H1 (cell line): ENCODE measurements at regions not wholly inside any gene's neighbourhood (a gene's known extent, or its start where the extent isn't known, plus 50 kb on each side); places are given as distances from the start of the nearest gene placed in this dataset.

Experiments
- CTCF ChIA-PET: fragments of 300-600 bp; sonication (Branson Sonifier 250); formaldehyde crosslinking; loops from one replicate; lab custom pipeline; 2021; ENCODE audit not compliant: partially characterized antibody; lab: Charles Lee
- POLR2A ChIA-PET: fragments of 300-600 bp; sonication (Branson Sonifier 250); formaldehyde crosslinking; loops from one replicate; lab custom pipeline; 2021; ENCODE audit warnings: inconsistent platforms; ENCODE audit not compliant: partially characterized antibody; lab: Charles Lee
- DNase-seq, 2 experiments: peaks; one replicate each; pipeline versions ENCODE4 v3.0.0 to v3.0.0-alpha.2; 2010 to 2022; ENCODE audit warnings: low spot score in 2 of 2, low read depth in 1 of 2, mixed read lengths in 1 of 2
- FAIRE-seq: peaks from 2 replicates; lab custom pipeline; 2011; peaks lifted over from hg19 to GRCh38; lab: Jason Lieb, UNC
- H2AFZ ChIP-seq: 2 replicates; pipeline ENCODE4 v1.8.1; 2012; ENCODE audit warnings: low read length, inconsistent platforms
- H2AK5ac ChIP-seq: 2 replicates; pipeline ENCODE4 v1.6.1; 2013; ENCODE audit warnings: low read depth, low read length
- H2BK120ac ChIP-seq: replicated peaks from 2 replicates; pipeline ENCODE3; 2013; ENCODE audit warnings: low read depth, low read length, inconsistent platforms
- H2BK12ac ChIP-seq: 2 replicates; pipeline ENCODE4 v1.6.1; 2013; ENCODE audit warnings: low read depth, low read length
- H2BK15ac ChIP-seq: 2 replicates; pipeline ENCODE4 v1.6.1; 2013; ENCODE audit warnings: low read length
- H2BK20ac ChIP-seq: 2 replicates; pipeline ENCODE4 v1.6.1; 2013; ENCODE audit warnings: low read length
- H2BK5ac ChIP-seq: 2 replicates; pipeline ENCODE4 v1.6.1; 2013; ENCODE audit warnings: low read depth, low read length
- H3K14ac ChIP-seq: 2 replicates; pipeline ENCODE4 v1.6.1; 2013; ENCODE audit warnings: inconsistent platforms; ENCODE audit not compliant: insufficient read length
- H3K18ac ChIP-seq: 2 replicates; pipeline ENCODE4 v1.6.1; 2013; ENCODE audit warnings: low read length; ENCODE audit errors: extremely low read depth
- H3K23ac ChIP-seq: 2 replicates; pipeline ENCODE4 v1.6.1; 2013; ENCODE audit warnings: inconsistent platforms; ENCODE audit not compliant: insufficient read length
- H3K23me2 ChIP-seq: 2 replicates; pipeline ENCODE4 v1.6.1; 2013; ENCODE audit warnings: low read depth, low read length
- H3K27ac ChIP-seq: 2 replicates; pipeline ENCODE4 v1.6.1; 2011; ENCODE audit warnings: low read depth, low read length, inconsistent platforms
- H3K27me3 ChIP-seq, 4 experiments: replicated peaks in 1 of 4; 1 replicate in 1 of 4; 2 replicates in 3 of 4; pipeline versions ENCODE4 v1.6.1 to v1.8.1; 2011 to 2013; ENCODE audit warnings: low read length in 3 of 4, mild to moderate bottlenecking in 3 of 4, inconsistent platforms in 2 of 4, mixed read lengths in 2 of 4, moderate library complexity in 1 of 4; ENCODE audit not compliant: control insufficient read depth in 3 of 4, insufficient read depth in 3 of 4; ENCODE audit errors: extremely low read depth in 1 of 4
- H3K36me3 ChIP-seq, 4 experiments: 2 replicates each; pipeline versions ENCODE4 v1.6.1 to v1.8.1; 2011 to 2013; ENCODE audit warnings: mild to moderate bottlenecking in 4 of 4, low read length in 3 of 4, moderate library complexity in 2 of 4, control low read depth in 1 of 4, inconsistent platforms in 1 of 4; ENCODE audit not compliant: insufficient read depth in 4 of 4, control insufficient read depth in 2 of 4
- H3K4ac ChIP-seq: replicated peaks from 2 replicates; pipeline ENCODE3; 2013; ENCODE audit warnings: low read length, low read depth, mixed read lengths, inconsistent platforms; ENCODE audit not compliant: insufficient read length
- H3K4me1 ChIP-seq, 4 experiments: replicated peaks in 1 of 4; 1 replicate in 1 of 4; 2 replicates in 3 of 4; pipeline versions ENCODE4 v1.6.1 to v1.8.1; 2011 to 2013; ENCODE audit warnings: low read length in 3 of 4, inconsistent platforms in 2 of 4, mixed read lengths in 1 of 4; ENCODE audit not compliant: insufficient read depth in 4 of 4, control insufficient read depth in 3 of 4
- H3K4me2 ChIP-seq, 2 experiments: 2 replicates each; pipeline versions ENCODE4 v1.6.1 to v1.8.1; 2011 to 2013; ENCODE audit warnings: low read depth in 2 of 2, low read length in 2 of 2, control low read depth in 1 of 2, inconsistent platforms in 1 of 2, mild to moderate bottlenecking in 1 of 2; ENCODE audit not compliant: insufficient read depth in 1 of 2
- H3K4me3 ChIP-seq, 4 experiments: fragments of 200-600, 300-600 bp in 1 of 4; sonication (generic), shearing (Covaris generic), sonication (Bioruptor Twin) in 1 of 4; 2 replicates each; pipeline versions ENCODE4 v1.5.1 to v1.8.1; 2011 to 2016; ENCODE audit warnings: low read length in 4 of 4, low read depth in 3 of 4, control low read depth in 2 of 4, inconsistent platforms in 2 of 4, mild to moderate bottlenecking in 2 of 4, mixed read lengths in 1 of 4, moderate library complexity in 1 of 4; ENCODE audit not compliant: insufficient read depth in 2 of 4; ENCODE audit errors: extremely low read depth in 1 of 4
- H3K56ac ChIP-seq: replicated peaks from 2 replicates; pipeline ENCODE3; 2013; ENCODE audit warnings: low read depth, mild to moderate bottlenecking, mixed read lengths, low read length, inconsistent platforms; ENCODE audit not compliant: insufficient read length
- H3K79me1 ChIP-seq: 2 replicates; pipeline ENCODE4 v1.6.1; 2013; ENCODE audit warnings: low read depth, low read length, control low read depth
- H3K79me2 ChIP-seq, 2 experiments: 2 replicates each; pipeline versions ENCODE4 v1.6.1 to v1.8.1; 2012 to 2013; ENCODE audit warnings: low read length in 2 of 2, mild to moderate bottlenecking in 2 of 2, inconsistent platforms in 1 of 2; ENCODE audit not compliant: insufficient read depth in 2 of 2, control insufficient read depth in 1 of 2
- H3K9ac ChIP-seq, 4 experiments: replicated peaks in 1 of 4; 1 replicate in 1 of 4; 2 replicates in 3 of 4; pipeline versions ENCODE4 v1.6.1 to v1.8.1; 2011 to 2013; ENCODE audit warnings: low read depth in 3 of 4, low read length in 3 of 4, control low read depth in 2 of 4, mild to moderate bottlenecking in 2 of 4, moderate library complexity in 2 of 4, inconsistent platforms in 1 of 4; ENCODE audit errors: extremely low read depth in 1 of 4
- H3K9me3 ChIP-seq, 2 experiments: 2 replicates each; pipeline versions ENCODE4 v1.6.1 to v1.8.1; 2012 to 2013; ENCODE audit warnings: mild to moderate bottlenecking in 2 of 2, moderate library complexity in 2 of 2, control low read depth in 1 of 2, inconsistent platforms in 1 of 2, low read depth in 1 of 2, low read length in 1 of 2, mixed read lengths in 1 of 2; ENCODE audit not compliant: insufficient read depth in 2 of 2
- H4K20me1 ChIP-seq, 2 experiments: replicated peaks in 1 of 2; 2 replicates each; pipeline versions ENCODE3 to v1.8.1; 2011 to 2013; ENCODE audit warnings: inconsistent platforms in 2 of 2, low read length in 2 of 2, mild to moderate bottlenecking in 1 of 2; ENCODE audit not compliant: insufficient read depth in 2 of 2, control insufficient read depth in 1 of 2
- H4K5ac ChIP-seq: 2 replicates; pipeline ENCODE4 v1.6.1; 2013; ENCODE audit warnings: low read length, low read depth, mixed read lengths, inconsistent platforms; ENCODE audit not compliant: insufficient read length
- H4K8ac ChIP-seq: 2 replicates; pipeline ENCODE4 v1.8.0; 2013; ENCODE audit warnings: mild to moderate bottlenecking, moderate library complexity, low read length, inconsistent platforms; ENCODE audit not compliant: insufficient read depth; ENCODE audit errors: extremely low read depth
- H4K91ac ChIP-seq: replicated peaks from 2 replicates; pipeline ENCODE3; 2013; ENCODE audit warnings: low read length, mixed read lengths, inconsistent platforms; ENCODE audit not compliant: insufficient read length
- POLR2AphosphoS5 ChIP-seq: IDR thresholded peaks from 2 replicates; pipeline ENCODE4 v1.6.1; 2011; ENCODE audit warnings: low read depth, low read length
- YY1 ChIP-seq: IDR thresholded peaks from 2 replicates; pipeline ENCODE4 v1.6.1; 2011; ENCODE audit warnings: low read depth, mild to moderate bottlenecking, low read length
- WGBS, 2 experiments: shearing (Covaris generic) in 1 of 2; methylation state at CpG; one replicate each; pipeline versions ENCODE4 v1.1.6 to v1.1.7; 2013 to 2015; ENCODE audit warnings: low lambda C conversion rate in 2 of 2, mixed read lengths in 2 of 2, inconsistent platforms in 1 of 2, low coverage in 1 of 2, missing lambda C conversion rate in 1 of 2; ENCODE audit not compliant: insufficient replicate concordance in 2 of 2, insufficient coverage in 1 of 2, insufficient read length in 1 of 2; ENCODE audit errors: extremely low coverage in 1 of 2, missing lambda C conversion rate in 1 of 2; 5-methylcytosine and 5-hydroxymethylcytosine counted together

DNA sequence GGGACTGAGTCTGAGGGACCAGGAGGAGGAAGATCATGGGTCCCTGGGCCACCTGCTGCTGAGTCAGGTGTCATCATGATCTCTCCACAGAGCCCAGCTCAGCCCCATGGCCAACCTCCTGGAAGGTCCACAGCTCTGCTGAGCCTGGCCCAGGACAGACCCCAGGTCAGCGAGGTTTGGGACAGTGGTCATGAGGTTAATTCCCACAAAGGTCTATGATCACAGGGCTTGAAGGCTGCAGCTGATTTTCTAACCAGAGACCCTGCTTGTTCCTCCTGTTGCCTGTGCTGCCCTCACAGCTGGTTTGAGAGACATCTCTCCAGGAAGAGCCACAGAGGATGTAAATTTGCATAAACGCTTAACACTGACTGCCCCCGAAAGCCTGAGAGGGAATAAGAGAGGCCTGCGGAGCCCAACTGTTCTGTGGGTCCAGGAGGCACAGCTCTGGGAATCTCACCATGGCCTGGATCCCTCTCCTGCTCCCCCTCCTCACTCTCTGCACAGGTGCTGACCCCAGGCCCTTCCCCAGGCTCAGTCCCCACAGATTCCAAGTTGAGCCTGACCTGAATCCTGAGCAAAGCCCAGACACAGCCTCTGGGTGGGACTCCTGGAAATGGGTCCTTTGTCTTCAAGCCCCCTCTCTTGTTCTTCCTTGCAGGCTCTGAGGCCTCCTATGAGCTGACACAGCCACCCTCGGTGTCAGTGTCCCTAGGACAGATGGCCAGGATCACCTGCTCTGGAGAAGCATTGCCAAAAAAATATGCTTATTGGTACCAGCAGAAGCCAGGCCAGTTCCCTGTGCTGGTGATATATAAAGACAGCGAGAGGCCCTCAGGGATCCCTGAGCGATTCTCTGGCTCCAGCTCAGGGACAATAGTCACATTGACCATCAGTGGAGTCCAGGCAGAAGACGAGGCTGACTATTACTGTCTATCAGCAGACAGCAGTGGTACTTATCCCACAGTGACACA, 102.8 kb downstream of the GGTLC2 start:
- Histone ChIP-seq H2BK15ac (no peak overlapping the region), H3K4me3 (no peak overlapping the region), H4K5ac (no peak overlapping the region), H3K56ac (no peak overlapping the region), H3K79me2 (no peaks in the 10 kb centered on the region), H3K36me3 (no peaks in the 10 kb centered on the region), H4K91ac (no peak overlapping the region), H2BK120ac (no peak overlapping the region), H3K27ac (no peak overlapping the region), H2AFZ (no peak overlapping the region), H2BK20ac (no peak overlapping the region), H3K23ac (no peak overlapping the region), H2BK5ac (no peak overlapping the region), H3K27me3 (peaks cover 8 to 35% (median 22%) of the 10 kb centered on the region in 4 experiments; a peak in 6 of 7 replicates), H3K9ac (no peak overlapping the region), H3K14ac (no peak overlapping the region), H4K8ac (no peak overlapping the region), H3K23me2 (no peaks in the 10 kb centered on the region), H2AK5ac (no peak overlapping the region), H3K9me3 (peaks cover 20 to 52% of the 10 kb centered on the region in 2 experiments; a peak in 3 of 4 replicates), H3K4me1 (no peaks in the 10 kb centered on the region; a peak in 1 of 7 replicates), H3K79me1 (no peaks in the 10 kb centered on the region; the same call in 1 of the 2 replicates), H4K20me1 (peaks cover 0 to 1% of the 10 kb centered on the region in 2 experiments), H3K18ac (no peak overlapping the region), H2BK12ac (no peak overlapping the region), H3K4ac (no peak overlapping the region), H3K4me2 (no peak overlapping the region)
- no peak for TF ChIP-seq POLR2AphosphoS5
- TF ChIP-seq YY1: no peak
- FAIRE-seq (no peak), DNase-seq (no peak)
- ChIA-PET CTCF (no interaction called here), POLR2A (no interaction called here)
- 70% methylated on average over 8 of the region's 8 CpGs; no CpG with 5 or more reads in 1 of the 2 experiments for WGBS, 2 experiments
